Lower leg skin (tissue), 3 donors: ENCODE measurements at regions not wholly inside any gene's neighbourhood (a gene's known extent, or its start where the extent isn't known, plus 50 kb on each side); places are given as distances from the start of the nearest gene placed in this dataset.
"Not testable (repeated sequence)": the region's sequence is repeated elsewhere in the genome, so short reads cannot be mapped to it uniquely, and the experiment has no call there.

Source experiments
- CTCF ChIP-seq, 3 donors: fragments of 450-650 bp; IDR thresholded peaks; one replicate each; pipeline ENCODE4 v1.5.1; 2016; ENCODE audit warnings: antibody characterized with exemption in 3 of 3, mild to moderate bottlenecking in 3 of 3, moderate library complexity in 2 of 3
- POLR2A ChIP-seq, 2 donors: fragments of 450-650 bp; IDR thresholded peaks; one replicate each; pipeline ENCODE4 v1.6.1; 2016 to 2017; ENCODE audit warnings: antibody characterized with exemption in 2 of 2, mild to moderate bottlenecking in 1 of 2, moderate library complexity in 1 of 2

- not testable (repeated sequence) for TF ChIP-seq POLR2A, CTCF (IDR thresholded peaks at IDR 0.05)
Observed at GRCh38 chr10:109652612-109653011, 270.7 kb downstream of the XPNPEP1 start.
